ENCODE measurements at regions not wholly inside any gene's neighbourhood (a gene's known extent, or its start where the extent isn't known, plus 50 kb on each side); places are given as distances from the start of the nearest gene placed in this dataset.

DNA sequence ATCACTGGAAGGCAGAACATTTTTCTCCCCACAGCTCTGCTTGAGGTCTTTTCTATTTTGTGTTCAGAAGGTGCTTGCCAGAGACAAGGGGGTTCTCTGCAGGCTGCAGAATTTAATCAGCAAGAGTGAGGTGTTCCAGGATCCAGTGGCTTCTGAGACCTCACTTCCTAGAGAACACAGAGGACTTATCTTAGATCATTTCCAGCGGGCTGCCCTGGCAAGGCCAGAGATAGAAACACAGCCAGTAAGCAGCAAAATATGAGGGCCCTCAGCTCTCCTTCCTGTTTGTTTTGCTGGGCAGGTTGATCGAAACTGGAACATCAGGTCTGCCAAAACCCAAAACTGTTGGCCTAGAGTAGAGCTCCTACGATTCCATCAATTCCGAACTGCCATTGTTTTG lies 187.3 kb downstream of the DIRAS2 start:
- Histone ChIP-seq H3K4me1 (ENCODE audit: control insufficient read depth, insufficient read depth, low read length) (peaks cover 4% of the 10 kb centered on the region), H3K36me3 (ENCODE audit: control insufficient read depth, insufficient read depth, low read length) (no peaks in the 10 kb centered on the region), H3K27ac (ENCODE audit: low read depth, low read length) (no peak overlapping the region), H3K9me3 (ENCODE audit: control insufficient read depth, insufficient read depth, low read length) (no peaks in the 10 kb centered on the region), H3K27me3 (ENCODE audit: control insufficient read depth, insufficient read depth, low read length) (no peaks in the 10 kb centered on the region), H3K4me3 (ENCODE audit: low read depth, low read length) (no peak overlapping the region)
- peak in 1 of 6 donors; percentile 17 for DNase-seq (ENCODE audit: low read depth in 4 of 6, low spot score in 6 of 6)
- WGBS (ENCODE audit: insufficient coverage) = 80% methylated on average over 1 of the region's 4 CpGs

DNA sequence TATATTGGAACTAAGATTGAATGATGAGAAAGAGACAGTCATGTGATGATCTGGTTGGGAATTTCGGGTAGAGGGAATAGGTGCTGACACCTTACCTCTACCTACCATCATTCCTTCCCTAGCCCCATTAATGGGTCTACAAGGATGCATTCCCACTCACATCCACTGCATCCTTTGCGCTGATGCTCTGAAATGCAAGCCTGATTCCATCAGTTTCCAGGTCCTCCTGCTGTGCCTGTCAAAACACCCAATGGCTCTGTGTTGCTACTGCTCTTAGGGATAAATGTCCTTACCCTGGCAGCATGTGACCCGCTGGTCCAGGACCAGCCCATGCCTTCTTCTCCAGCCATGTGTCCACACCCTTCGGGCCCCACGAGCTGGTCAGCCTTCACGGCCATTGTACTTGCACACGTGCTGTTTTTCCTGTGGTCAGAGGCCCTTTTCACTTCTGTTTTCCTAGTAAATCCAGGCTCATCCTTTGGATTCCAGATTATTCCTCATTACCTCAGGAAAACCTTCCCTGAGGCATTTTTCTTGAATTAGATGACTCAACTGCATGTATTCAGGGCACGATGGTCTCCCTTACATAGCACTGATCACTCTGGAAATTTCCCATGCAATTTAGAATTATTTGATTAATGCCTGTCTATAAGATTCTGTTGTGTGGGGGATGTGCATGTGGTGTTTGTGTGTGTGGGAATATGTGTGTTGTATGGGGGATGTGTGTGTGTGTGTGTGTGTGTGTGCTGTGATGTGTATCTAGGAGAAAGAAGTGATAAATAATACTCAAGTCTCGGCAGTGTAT lies 185.0 kb downstream of the DIRAS2 start:
- peaks cover 1% of the 10 kb centered on the region for H3K9me3 ChIP-seq (ENCODE audit: control insufficient read depth, insufficient read depth, low read length)
- 89% methylated on average over 6 of the region's 9 CpGs for WGBS (ENCODE audit: insufficient coverage)

DNA sequence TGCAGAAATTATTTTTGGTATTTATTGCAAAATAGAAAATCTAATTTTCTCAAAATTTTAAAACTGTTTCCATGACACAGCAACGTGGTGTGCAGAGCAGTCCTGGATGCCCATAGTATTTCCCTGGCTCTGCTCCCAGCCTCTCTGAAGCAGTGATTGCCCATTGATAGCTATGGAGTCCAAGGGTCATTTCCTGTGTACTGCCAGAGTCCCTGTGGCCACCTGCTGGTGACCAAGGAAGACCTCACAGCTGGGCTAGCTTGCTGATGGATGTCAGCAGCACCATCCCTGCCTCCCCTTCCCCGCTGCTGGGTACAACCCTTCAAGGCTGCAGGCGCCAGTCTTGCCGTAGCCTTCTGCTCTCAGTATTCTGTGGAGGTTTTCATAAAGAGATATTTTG lies 184.1 kb downstream of the DIRAS2 start:
- no peaks in the 10 kb centered on the region for H3K27me3 ChIP-seq (ENCODE audit: control insufficient read depth, insufficient read depth, low read length)

More for the DNA sequence above, 185.0 kb downstream of the DIRAS2 start:
- H3K36me3 ChIP-seq (ENCODE audit: control insufficient read depth, insufficient read depth, low read length) = no peaks in the 10 kb centered on the region
- H3K4me3 ChIP-seq (ENCODE audit: low read depth, low read length) = no peak overlapping the region
- H3K27ac ChIP-seq (ENCODE audit: low read depth, low read length) = no peak overlapping the region
- H3K4me1 ChIP-seq (ENCODE audit: control insufficient read depth, insufficient read depth, low read length) = peaks cover 4% of the 10 kb centered on the region
- no peaks in the 10 kb centered on the region for H3K27me3 ChIP-seq (ENCODE audit: control insufficient read depth, insufficient read depth, low read length)
- DNase-seq (ENCODE audit: low read depth in 4 of 6, low spot score in 6 of 6) = no peak

DNA sequence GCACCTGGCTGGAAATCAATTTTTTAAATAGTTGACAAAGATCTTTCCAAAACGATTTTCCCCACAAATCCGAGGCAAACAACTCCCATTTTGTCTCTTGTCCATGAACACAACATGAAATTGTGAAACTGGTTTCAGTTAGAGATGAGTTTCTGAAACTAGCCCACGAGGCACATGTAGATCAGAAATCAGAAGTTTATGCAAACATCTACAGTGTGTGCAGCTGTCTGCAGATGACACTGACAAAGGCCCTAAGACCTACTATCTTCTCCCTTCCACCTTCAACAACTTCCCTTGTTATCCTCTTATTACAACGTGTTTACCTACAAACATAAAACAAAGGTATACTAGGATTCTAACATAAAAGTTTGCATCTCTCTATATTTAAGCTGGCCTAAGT lies 183.3 kb downstream of the DIRAS2 start:
- no CpG with 5 or more reads among the region's 4 CpGs for WGBS (ENCODE audit: insufficient coverage)
- peaks cover 1% of the 10 kb centered on the region for H3K9me3 ChIP-seq (ENCODE audit: control insufficient read depth, insufficient read depth, low read length)
- H3K4me1 ChIP-seq (ENCODE audit: control insufficient read depth, insufficient read depth, low read length) = peaks cover 4% of the 10 kb centered on the region
- no peak for DNase-seq (ENCODE audit: low read depth in 4 of 6, low spot score in 6 of 6)
- H3K27ac ChIP-seq (ENCODE audit: low read depth, low read length) = no peak overlapping the region
- H3K27me3 ChIP-seq (ENCODE audit: control insufficient read depth, insufficient read depth, low read length) = no peaks in the 10 kb centered on the region
- no peaks in the 10 kb centered on the region for H3K36me3 ChIP-seq (ENCODE audit: control insufficient read depth, insufficient read depth, low read length)
- H3K4me3 ChIP-seq (ENCODE audit: low read depth, low read length) = no peak overlapping the region

More for the DNA sequence above, 184.1 kb downstream of the DIRAS2 start:
- no peak overlapping the region for H3K4me3 ChIP-seq (ENCODE audit: low read depth, low read length)
- no peak overlapping the region for H3K27ac ChIP-seq (ENCODE audit: low read depth, low read length)
- no peak for DNase-seq (ENCODE audit: low read depth in 4 of 6, low spot score in 6 of 6)
- peaks cover 4% of the 10 kb centered on the region for H3K4me1 ChIP-seq (ENCODE audit: control insufficient read depth, insufficient read depth, low read length)
- H3K36me3 ChIP-seq (ENCODE audit: control insufficient read depth, insufficient read depth, low read length) = no peaks in the 10 kb centered on the region
- 57% methylated on average over 1 of the region's 4 CpGs for WGBS (ENCODE audit: insufficient coverage)
- H3K9me3 ChIP-seq (ENCODE audit: control insufficient read depth, insufficient read depth, low read length) = peaks cover 1% of the 10 kb centered on the region

DNA sequence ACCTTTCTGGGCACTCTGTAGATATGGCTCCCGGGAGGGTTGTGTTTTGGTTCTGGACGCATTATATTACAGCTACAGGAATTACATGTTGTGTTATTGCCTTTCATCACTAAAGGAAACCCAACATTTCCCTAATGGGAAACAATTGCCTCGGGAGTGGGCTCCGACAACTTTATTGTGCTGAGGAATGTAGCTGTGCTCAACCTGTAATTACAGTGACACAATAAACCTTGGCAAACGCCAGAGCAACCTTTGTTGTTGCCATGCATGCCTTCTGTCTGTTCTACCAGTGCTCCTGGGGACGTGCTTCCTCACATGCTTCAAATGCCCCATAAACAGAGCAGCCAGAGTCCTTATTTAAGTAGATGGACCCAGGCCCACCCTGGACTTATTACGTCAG lies 182.4 kb downstream of the DIRAS2 start:
- DNase-seq (ENCODE audit: low read depth in 4 of 6, low spot score in 6 of 6) = no peak
- Histone ChIP-seq H3K27ac (ENCODE audit: low read depth, low read length) (no peak overlapping the region), H3K27me3 (ENCODE audit: control insufficient read depth, insufficient read depth, low read length) (no peaks in the 10 kb centered on the region), H3K4me1 (ENCODE audit: control insufficient read depth, insufficient read depth, low read length) (peaks cover 4% of the 10 kb centered on the region), H3K4me3 (ENCODE audit: low read depth, low read length) (no peak overlapping the region), H3K36me3 (ENCODE audit: control insufficient read depth, insufficient read depth, low read length) (no peaks in the 10 kb centered on the region), H3K9me3 (ENCODE audit: control insufficient read depth, insufficient read depth, low read length) (peaks cover 1% of the 10 kb centered on the region)
- WGBS (ENCODE audit: insufficient coverage) = 35% methylated on average over 4 of the region's 7 CpGs

DNA sequence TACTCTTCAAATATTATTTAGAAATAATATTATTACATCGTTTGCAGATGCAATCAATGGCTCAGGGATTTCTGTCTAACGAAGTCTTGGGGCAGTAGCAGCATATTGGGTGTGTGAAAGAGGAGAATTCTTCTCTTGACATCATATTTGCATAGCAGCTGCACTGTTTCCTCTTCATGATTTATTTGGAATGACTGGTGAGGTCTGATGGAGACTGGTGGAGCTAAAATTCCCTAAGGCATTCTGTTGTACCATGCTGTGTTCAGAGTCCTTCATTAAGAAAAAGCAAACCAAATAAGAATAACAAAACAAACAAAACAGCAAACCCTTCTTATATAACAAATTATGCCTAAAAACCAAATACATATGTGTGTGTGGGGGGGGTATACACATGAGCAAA lies 177.6 kb downstream of the DIRAS2 start:
- no peaks in the 10 kb centered on the region for H3K4me1 ChIP-seq (ENCODE audit: control insufficient read depth, insufficient read depth, low read length)
- no peaks in the 10 kb centered on the region for H3K36me3 ChIP-seq (ENCODE audit: control insufficient read depth, insufficient read depth, low read length)
- peaks cover 1% of the 10 kb centered on the region for H3K9me3 ChIP-seq (ENCODE audit: control insufficient read depth, insufficient read depth, low read length)
- peak in 1 of 6 donors; percentile 38 for DNase-seq (ENCODE audit: low read depth in 4 of 6, low spot score in 6 of 6)
- H3K4me3 ChIP-seq (ENCODE audit: low read depth, low read length) = no peak overlapping the region
- no peaks in the 10 kb centered on the region for H3K27me3 ChIP-seq (ENCODE audit: control insufficient read depth, insufficient read depth, low read length)
- no peak overlapping the region for H3K27ac ChIP-seq (ENCODE audit: low read depth, low read length)
- no CpG with 5 or more reads among the region's 2 CpGs for WGBS (ENCODE audit: insufficient coverage)

DNA sequence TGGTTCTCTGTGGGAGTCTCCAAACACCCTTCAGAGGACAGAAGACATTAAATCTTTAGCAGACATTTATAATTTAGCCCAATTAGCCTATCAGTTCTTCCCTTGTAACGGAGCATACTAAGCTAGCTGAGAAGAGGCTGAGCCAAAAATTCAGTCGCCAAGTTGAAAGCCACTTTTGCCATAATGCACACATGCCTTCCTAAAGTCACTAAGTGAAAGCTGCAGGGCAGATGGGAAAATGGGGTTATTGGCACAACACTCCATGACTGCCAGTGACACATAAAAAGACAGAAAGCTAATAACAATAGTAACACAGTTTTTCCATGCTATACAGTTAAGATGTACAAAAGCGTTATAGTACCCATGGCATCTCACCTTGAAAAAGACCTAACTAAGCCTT lies 176.2 kb downstream of the DIRAS2 start:
- no CpG with 5 or more reads among the region's 3 CpGs for WGBS (ENCODE audit: insufficient coverage)
- no peaks in the 10 kb centered on the region for H3K9me3 ChIP-seq (ENCODE audit: control insufficient read depth, insufficient read depth, low read length)
- H3K36me3 ChIP-seq (ENCODE audit: control insufficient read depth, insufficient read depth, low read length) = no peaks in the 10 kb centered on the region
- no peaks in the 10 kb centered on the region for H3K4me1 ChIP-seq (ENCODE audit: control insufficient read depth, insufficient read depth, low read length)
- no peak overlapping the region for H3K4me3 ChIP-seq (ENCODE audit: low read depth, low read length)
- DNase-seq (ENCODE audit: low read depth in 4 of 6, low spot score in 6 of 6) = peak in 1 of 6 donors; percentile 43
- H3K27me3 ChIP-seq (ENCODE audit: control insufficient read depth, insufficient read depth, low read length) = no peaks in the 10 kb centered on the region
- H3K27ac ChIP-seq (ENCODE audit: low read depth, low read length) = no peak overlapping the region

DNA sequence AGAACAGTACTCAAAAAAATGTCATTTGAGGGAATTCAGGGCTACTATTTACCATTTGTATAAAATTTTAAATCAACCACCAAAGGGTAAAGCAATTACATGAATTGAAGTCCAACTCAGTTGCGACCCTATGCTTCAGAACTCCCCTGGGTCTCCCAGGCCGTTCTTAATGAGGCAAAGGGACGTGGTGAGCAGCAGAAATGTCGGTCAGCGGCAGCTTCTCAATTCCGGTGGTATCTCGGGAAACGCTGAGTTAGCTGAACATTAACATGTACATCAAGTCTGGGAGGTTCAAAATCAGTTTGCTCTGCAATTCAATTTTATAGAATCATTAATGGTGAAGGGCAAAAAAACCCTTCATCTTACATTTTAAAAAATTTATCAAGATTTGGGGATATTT lies 173.2 kb downstream of the DIRAS2 start:
- no peaks in the 10 kb centered on the region for H3K9me3 ChIP-seq (ENCODE audit: control insufficient read depth, insufficient read depth, low read length)
- peak in 1 of 6 donors; percentile 59 for DNase-seq (ENCODE audit: low read depth in 4 of 6, low spot score in 6 of 6)
- H3K27ac ChIP-seq (ENCODE audit: low read depth, low read length) = no peak overlapping the region
- no peaks in the 10 kb centered on the region for H3K4me1 ChIP-seq (ENCODE audit: control insufficient read depth, insufficient read depth, low read length)
- no peaks in the 10 kb centered on the region for H3K27me3 ChIP-seq (ENCODE audit: control insufficient read depth, insufficient read depth, low read length)
- no peak overlapping the region for H3K4me3 ChIP-seq (ENCODE audit: low read depth, low read length)
- H3K36me3 ChIP-seq (ENCODE audit: control insufficient read depth, insufficient read depth, low read length) = no peaks in the 10 kb centered on the region
- 37% methylated on average over 3 of the region's 8 CpGs for WGBS (ENCODE audit: insufficient coverage)

DNA sequence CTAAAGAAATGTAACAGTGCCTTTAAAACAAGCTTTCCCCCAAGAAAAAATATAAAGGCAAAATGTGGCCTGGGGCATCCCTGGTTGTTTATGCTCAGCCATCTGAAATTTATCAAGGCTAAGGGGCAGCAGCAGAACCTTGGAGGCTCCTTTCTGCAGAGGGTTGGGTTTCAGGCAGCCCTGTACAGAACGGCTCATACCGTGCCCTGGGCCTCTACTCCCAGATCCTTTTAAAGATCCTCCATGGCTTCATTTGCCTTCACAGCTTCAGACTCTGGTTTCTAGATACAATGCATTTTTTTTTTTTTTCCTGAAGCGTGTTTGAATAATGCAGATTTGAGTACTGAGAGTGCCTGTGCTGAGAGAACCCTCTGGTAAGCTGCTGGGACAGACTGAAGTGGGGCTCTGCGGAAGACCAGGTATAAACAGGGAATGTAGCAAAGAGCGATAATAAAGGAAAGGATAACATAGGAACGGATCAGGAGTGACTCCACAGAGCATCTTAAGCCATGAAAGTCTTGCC lies 172.7 kb downstream of the DIRAS2 start:
- 79% methylated on average over 3 of the region's 6 CpGs for WGBS (ENCODE audit: insufficient coverage)
- H3K36me3 ChIP-seq (ENCODE audit: control insufficient read depth, insufficient read depth, low read length) = no peaks in the 10 kb centered on the region
- no peak overlapping the region for H3K4me3 ChIP-seq (ENCODE audit: low read depth, low read length)
- no peaks in the 10 kb centered on the region for H3K9me3 ChIP-seq (ENCODE audit: control insufficient read depth, insufficient read depth, low read length)
- no peaks in the 10 kb centered on the region for H3K27me3 ChIP-seq (ENCODE audit: control insufficient read depth, insufficient read depth, low read length)
- no peaks in the 10 kb centered on the region for H3K4me1 ChIP-seq (ENCODE audit: control insufficient read depth, insufficient read depth, low read length)
- DNase-seq (ENCODE audit: low read depth in 4 of 6, low spot score in 6 of 6) = no peak
- H3K27ac ChIP-seq (ENCODE audit: low read depth, low read length) = no peak overlapping the region

DNA sequence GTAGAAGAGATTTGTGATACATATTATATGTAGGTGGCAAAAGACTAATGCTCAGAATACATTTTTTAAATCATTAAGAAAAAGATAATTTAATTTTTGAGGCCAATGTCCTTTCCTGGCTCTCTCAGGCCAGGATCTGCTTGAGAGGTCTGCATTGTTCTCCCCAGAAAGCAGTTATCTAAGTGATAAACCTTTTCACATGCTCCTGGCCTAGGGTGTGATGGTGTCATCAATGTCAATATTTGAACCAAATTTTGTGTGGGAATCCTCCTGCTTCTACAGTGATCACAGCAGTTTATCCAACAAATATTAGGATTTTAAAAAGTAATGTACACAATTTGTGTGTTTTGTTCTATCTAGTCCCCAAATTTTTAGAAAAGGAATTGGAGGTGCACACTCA lies 166.6 kb downstream of the DIRAS2 start:
- H3K36me3 ChIP-seq (ENCODE audit: control insufficient read depth, insufficient read depth, low read length) = no peaks in the 10 kb centered on the region
- no peak overlapping the region for H3K27ac ChIP-seq (ENCODE audit: low read depth, low read length)
- no peaks in the 10 kb centered on the region for H3K9me3 ChIP-seq (ENCODE audit: control insufficient read depth, insufficient read depth, low read length)
- no peaks in the 10 kb centered on the region for H3K27me3 ChIP-seq (ENCODE audit: control insufficient read depth, insufficient read depth, low read length)
- no peak overlapping the region for H3K4me3 ChIP-seq (ENCODE audit: low read depth, low read length)
- no peak for DNase-seq (ENCODE audit: low read depth in 4 of 6, low spot score in 6 of 6)
- H3K4me1 ChIP-seq (ENCODE audit: control insufficient read depth, insufficient read depth, low read length) = no peaks in the 10 kb centered on the region
